ENCODE measurements at regions not wholly inside any gene's neighbourhood (a gene's known extent, or its start where the extent isn't known, plus 50 kb on each side); places are given as distances from the start of the nearest gene placed in this dataset.

DNA sequence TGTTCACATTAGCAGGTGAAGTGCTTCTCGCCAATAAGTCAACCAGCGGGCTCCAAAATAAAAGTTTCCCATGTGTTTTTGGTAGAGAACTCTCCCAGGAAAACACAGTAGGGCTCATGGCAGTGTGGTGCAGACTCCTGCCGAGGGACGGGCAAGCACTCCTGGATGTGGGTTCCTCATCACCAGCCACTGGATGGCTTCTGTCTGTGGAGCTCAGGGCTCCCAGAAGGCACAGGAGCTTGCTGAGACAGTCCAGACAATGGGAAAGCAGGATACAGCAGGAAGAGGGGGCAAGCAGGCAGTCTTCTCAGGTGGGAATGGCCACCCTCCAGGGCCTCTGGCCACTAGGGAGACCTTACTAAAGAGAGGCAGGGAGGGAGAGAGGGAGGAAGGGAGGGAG is 142.4 kb downstream of the HSD17B3 start:
- no peak for TF ChIP-seq POLR2A (IDR thresholded peaks at IDR 0.05)
- TF ChIP-seq, protein P1, sequence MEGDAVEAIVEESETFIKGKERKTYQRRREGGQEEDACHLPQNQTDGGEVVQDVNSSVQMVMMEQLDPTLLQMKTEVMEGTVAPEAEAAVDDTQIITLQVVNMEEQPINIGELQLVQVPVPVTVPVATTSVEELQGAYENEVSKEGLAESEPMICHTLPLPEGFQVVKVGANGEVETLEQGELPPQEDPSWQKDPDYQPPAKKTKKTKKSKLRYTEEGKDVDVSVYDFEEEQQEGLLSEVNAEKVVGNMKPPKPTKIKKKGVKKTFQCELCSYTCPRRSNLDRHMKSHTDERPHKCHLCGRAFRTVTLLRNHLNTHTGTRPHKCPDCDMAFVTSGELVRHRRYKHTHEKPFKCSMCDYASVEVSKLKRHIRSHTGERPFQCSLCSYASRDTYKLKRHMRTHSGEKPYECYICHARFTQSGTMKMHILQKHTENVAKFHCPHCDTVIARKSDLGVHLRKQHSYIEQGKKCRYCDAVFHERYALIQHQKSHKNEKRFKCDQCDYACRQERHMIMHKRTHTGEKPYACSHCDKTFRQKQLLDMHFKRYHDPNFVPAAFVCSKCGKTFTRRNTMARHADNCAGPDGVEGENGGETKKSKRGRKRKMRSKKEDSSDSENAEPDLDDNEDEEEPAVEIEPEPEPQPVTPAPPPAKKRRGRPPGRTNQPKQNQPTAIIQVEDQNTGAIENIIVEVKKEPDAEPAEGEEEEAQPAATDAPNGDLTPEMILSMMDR (IDR thresholded peaks at IDR 0.05), result no peak
- no peaks in the 10 kb centered on the region for H3K36me3 ChIP-seq
- intact Hi-C loops (cut with DNase I), result no loop called here
- 92 to 97% methylated on average over 4 of the region's 4 CpGs for WGBS, 2 donors
- H3K4me1 ChIP-seq, result peaks cover 0 to 6% of the 10 kb centered on the region in 2 donors
- DNase-seq, result no peak
- H3K9me3 ChIP-seq, result no peaks in the 10 kb centered on the region
- H3K4me3 ChIP-seq (replicated peaks in 1 of 3), result no peak overlapping the region
- no peak overlapping the region for H3K27ac ChIP-seq
- H3K27me3 ChIP-seq, result no peaks in the 10 kb centered on the region

DNA sequence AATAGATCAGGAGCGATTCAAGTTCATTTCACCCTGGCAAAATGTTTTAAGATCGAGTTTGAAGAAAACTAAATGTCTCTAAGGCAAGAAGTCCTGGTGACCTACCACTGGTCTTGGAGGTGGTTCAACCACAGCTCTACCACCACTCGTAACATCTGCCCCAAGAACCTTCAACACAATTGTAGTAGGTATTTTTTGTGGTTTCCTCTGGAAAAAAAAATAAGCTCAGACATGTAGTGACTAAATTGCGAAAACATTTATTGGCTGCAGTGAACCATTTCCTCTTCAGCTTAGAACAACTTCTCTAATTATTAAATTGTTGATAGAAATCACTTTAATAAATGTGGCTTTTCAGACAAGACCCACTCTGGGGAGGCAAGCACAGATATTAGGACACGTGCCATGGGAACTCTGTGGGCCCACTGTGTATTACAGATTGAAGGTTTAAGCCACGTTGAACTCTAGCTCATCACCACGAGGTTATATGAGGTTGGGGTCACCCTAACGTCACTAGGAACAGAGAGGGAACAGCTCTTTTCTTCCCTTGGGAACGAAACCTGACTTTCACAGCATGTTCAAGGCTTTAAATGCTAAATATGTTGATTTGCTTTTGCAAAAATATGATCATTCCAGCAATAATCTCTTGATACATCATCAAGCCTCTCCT is 142.9 kb downstream of the HSD17B3 start:
- no peak overlapping the region for H3K27ac ChIP-seq
- H3K9me3 ChIP-seq, result no peaks in the 10 kb centered on the region
- H3K36me3 ChIP-seq, result no peaks in the 10 kb centered on the region
- H3K27me3 ChIP-seq, result no peaks in the 10 kb centered on the region
- no peak for DNase-seq
- H3K4me3 ChIP-seq (replicated peaks in 1 of 3), result no peak overlapping the region
- intact Hi-C loops (cut with DNase I), result no loop called here
- TF ChIP-seq POLR2A (IDR thresholded peaks at IDR 0.05), result no peak
- TF ChIP-seq, protein P1 (IDR thresholded peaks at IDR 0.05), result no peak
- H3K4me1 ChIP-seq, result peaks cover 0 to 6% of the 10 kb centered on the region in 2 donors
- WGBS, 2 donors, result 75 to 79% methylated on average over 9 of the region's 9 CpGs

DNA sequence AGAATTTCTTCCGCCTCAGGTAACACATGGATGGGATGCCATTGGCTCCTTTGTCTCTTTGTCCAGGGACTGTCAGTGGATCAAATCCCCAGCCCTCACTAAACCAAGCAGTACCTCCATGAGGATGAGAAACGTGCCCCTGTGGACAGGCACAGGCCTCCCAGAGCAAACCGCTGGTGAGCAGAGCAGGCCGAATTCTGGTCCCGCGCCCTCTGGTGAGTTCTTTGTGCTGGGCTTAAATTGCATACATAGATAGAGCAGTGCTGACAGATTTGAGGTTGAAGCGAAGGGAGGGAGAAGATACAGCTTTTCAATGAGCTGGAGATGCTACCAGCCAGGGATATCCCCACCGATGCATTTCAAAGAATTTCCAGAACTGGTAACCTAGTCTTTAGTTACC is 143.8 kb downstream of the HSD17B3 start:
- peaks cover 0 to 6% of the 10 kb centered on the region in 2 donors for H3K4me1 ChIP-seq
- DNase-seq, result no peak
- H3K4me3 ChIP-seq (replicated peaks in 1 of 3), result no peak overlapping the region
- H3K36me3 ChIP-seq, result no peaks in the 10 kb centered on the region
- 93% methylated on average over 7 to 8 of the region's 8 CpGs for WGBS, 2 donors
- no peak overlapping the region for H3K27ac ChIP-seq
- intact Hi-C loops (cut with DNase I), result no loop called here
- H3K9me3 ChIP-seq, result no peaks in the 10 kb centered on the region
- no peaks in the 10 kb centered on the region for H3K27me3 ChIP-seq
- TF ChIP-seq, protein P1 (IDR thresholded peaks at IDR 0.05), result no peak
- TF ChIP-seq POLR2A (IDR thresholded peaks at IDR 0.05), result no peak

DNA sequence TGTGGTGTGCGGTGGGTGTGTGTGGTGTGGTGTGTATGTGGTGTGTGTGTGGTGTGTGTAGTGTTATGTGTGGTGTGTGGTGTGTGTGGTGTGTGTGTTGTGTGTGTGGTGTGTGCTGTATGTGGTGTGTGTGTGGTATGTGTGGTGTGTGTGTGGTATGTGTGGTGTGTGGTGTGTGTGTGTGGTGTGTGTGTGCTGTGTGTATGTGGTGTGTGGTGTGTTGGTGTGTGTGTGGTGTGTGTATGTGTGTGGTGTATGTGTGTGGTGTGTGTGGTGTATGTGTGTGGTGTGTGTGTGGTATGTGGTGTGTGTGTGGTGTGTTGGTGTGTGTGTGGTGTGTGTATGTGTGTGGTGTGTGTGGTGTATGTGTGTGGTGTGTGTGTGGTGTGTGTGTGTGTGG is 144.3 kb downstream of the HSD17B3 start:
- peaks cover 0 to 6% of the 10 kb centered on the region in 2 donors for H3K4me1 ChIP-seq
- H3K4me3 ChIP-seq (replicated peaks in 1 of 3), result no peak overlapping the region
- no peak for TF ChIP-seq POLR2A (IDR thresholded peaks at IDR 0.05)
- TF ChIP-seq, protein P1 (IDR thresholded peaks at IDR 0.05), result no peak
- DNase-seq, result no peak
- intact Hi-C loops (cut with DNase I), result no loop called here
- WGBS, 2 donors, result 5 to 25% methylated on average over 1 of the region's 1 CpG
- H3K9me3 ChIP-seq, result no peaks in the 10 kb centered on the region
- H3K27me3 ChIP-seq, result no peaks in the 10 kb centered on the region
- H3K36me3 ChIP-seq, result no peaks in the 10 kb centered on the region
- H3K27ac ChIP-seq, result no peak overlapping the region

DNA sequence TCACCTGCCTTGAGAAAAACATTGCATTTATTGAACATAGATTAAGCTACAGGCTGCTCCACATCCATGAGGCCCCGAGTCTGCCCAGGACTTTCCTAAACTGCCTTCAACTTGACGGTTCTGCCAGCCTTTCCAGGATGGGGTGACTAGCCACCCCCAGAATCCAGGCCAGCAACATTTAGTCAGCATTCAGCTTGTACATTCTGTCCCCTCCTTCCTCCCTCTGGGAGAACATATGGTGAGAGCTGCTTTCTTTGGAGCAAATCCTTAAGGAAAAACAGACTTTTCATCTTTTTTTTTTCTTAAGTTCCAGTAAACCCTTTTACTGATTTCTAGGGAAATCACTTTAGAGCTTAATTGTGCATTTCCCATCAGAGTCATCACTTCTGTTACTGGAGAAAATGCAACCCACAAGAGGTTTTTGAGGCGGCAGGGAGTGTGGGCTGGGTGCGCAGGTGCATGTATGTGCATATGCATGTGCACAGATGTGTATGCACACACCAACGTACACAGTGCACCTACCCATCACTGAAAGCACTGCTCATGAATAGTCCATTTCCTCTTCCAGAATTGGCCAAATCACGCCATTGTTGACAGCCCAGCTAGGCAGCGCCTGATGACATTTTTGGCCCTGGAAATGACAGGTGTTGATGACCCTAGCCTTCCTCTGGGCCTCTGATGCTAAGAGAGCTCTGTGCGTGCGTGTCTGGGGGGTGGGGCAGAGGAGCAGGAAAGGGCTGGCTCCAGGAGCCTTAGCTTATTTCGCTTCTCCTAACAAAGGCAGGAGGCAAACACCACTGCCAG is 145.6 kb downstream of the HSD17B3 start:
- TF ChIP-seq, protein P1 (IDR thresholded peaks at IDR 0.05), result no peak
- no peak for TF ChIP-seq POLR2A (IDR thresholded peaks at IDR 0.05)
- Histone ChIP-seq H3K9me3 (no peaks in the 10 kb centered on the region), H3K36me3 (no peaks in the 10 kb centered on the region), H3K27ac (no peak overlapping the region), H3K27me3 (no peaks in the 10 kb centered on the region), H3K4me3 (replicated peaks in 1 of 3) (no peak overlapping the region), H3K4me1 (peaks cover 0 to 6% of the 10 kb centered on the region in 2 donors)
- intact Hi-C loops (cut with DNase I), result no loop called here
- no peak for DNase-seq
- 68 to 74% methylated on average over 10 of the region's 10 CpGs for WGBS, 2 donors
